Karpas-422 (cell line): ENCODE measurements at regions not wholly inside any gene's neighbourhood (a gene's known extent, or its start where the extent isn't known, plus 50 kb on each side); places are given as distances from the start of the nearest gene placed in this dataset.
"Not testable (repeated sequence)": the region's sequence is repeated elsewhere in the genome, so short reads cannot be mapped to it uniquely, and the experiment has no call there.

Experiments used
- DNase-seq: peaks from one replicate; pipeline ENCODE4 v3.0.0-alpha.2; 2015
- H2AFZ ChIP-seq: fragments of 200-600 bp; sonication (generic); 2 replicates; pipeline ENCODE4 v1.6.1; 2014; ENCODE audit warnings: antibody characterized with exemption, low read length, mixed read lengths
- H3K27ac ChIP-seq: fragments of 200-600 bp; sonication (generic); 2 replicates; pipeline ENCODE4 v1.5.1; 2014; ENCODE audit warnings: mild to moderate bottlenecking, low read length, moderate library complexity
- H3K27me3 ChIP-seq: fragments of 200-600 bp; sonication (generic); 2 replicates; pipeline ENCODE4 v1.6.1; 2014; ENCODE audit warnings: low read length, mixed read lengths
- H3K36me3 ChIP-seq: fragments of 200-600 bp; sonication (generic); 2 replicates; pipeline ENCODE4 v1.6.1; 2014; ENCODE audit warnings: low read length, mixed read lengths; ENCODE audit not compliant: insufficient read depth
- H3K4me1 ChIP-seq: fragments of 200-600 bp; sonication (generic); 2 replicates; pipeline ENCODE4 v1.6.1; 2014; ENCODE audit warnings: mild to moderate bottlenecking, low read length, mixed read lengths
- H3K4me2 ChIP-seq: fragments of 200-600 bp; sonication (generic); 2 replicates; pipeline ENCODE4 v1.6.1; 2014; ENCODE audit warnings: low read length, low read depth, mild to moderate bottlenecking; ENCODE audit not compliant: poor library complexity, severe bottlenecking
- H3K4me3 ChIP-seq: fragments of 200-600 bp; sonication (generic); 2 replicates; pipeline ENCODE4 v1.5.1; 2014; ENCODE audit warnings: mild to moderate bottlenecking, antibody characterized with exemption, low read length, mixed read lengths
- H3K79me2 ChIP-seq: fragments of 200-600 bp; sonication (generic); 2 replicates; pipeline ENCODE4 v1.6.1; 2014; ENCODE audit warnings: mild to moderate bottlenecking, low read length, mixed read lengths
- H3K9ac ChIP-seq: fragments of 200-600 bp; sonication (generic); 2 replicates; pipeline ENCODE4 v1.6.0; 2014; ENCODE audit warnings: low read length
- H3K9me2 ChIP-seq: fragments of 200-600 bp; sonication (generic), shearing (Covaris generic); replicated peaks from 2 replicates; pipeline ENCODE4 v1.6.0; 2014; ENCODE audit warnings: mild to moderate bottlenecking, low read length, moderate library complexity; ENCODE audit not compliant: insufficient read depth
- H3K9me3 ChIP-seq: fragments of 300-700, 200-600 bp; sonication (generic); 2 replicates; pipeline ENCODE4 v1.6.1; 2014; ENCODE audit warnings: low read length, mixed read lengths
- H4K20me1 ChIP-seq: fragments of 200-600 bp; sonication (generic); 2 replicates; pipeline ENCODE4 v1.6.1; 2014; ENCODE audit warnings: mild to moderate bottlenecking, antibody characterized with exemption, low read length, low read depth; ENCODE audit not compliant: insufficient read depth

DNA sequence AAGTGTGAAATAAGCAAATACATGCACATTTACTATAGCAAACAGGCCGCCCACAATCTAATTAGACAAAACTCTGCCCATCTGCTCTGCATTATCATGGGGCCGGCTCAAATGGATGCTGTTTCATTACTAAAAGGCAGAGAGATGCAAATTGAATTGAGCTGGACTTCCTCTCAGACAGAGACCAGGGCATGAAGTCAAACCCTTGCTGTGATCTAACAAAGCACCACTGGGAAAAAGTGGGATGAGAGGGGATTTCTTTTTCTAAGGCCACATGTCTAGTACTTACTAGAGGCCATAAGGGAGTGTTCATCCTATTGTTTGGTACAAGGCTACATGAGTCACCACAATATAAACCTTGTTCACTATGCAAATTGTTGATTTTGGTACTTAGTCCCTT, 614.7 kb downstream of the ISL1 start:
- Histone ChIP-seq H3K4me2 (no peak overlapping the region), H3K36me3 (no peaks in the 10 kb centered on the region), H3K4me1 (no peaks in the 10 kb centered on the region), H3K9ac (no peak overlapping the region), H3K9me2 (no peaks in the 10 kb centered on the region; the same call in 1 of the 2 replicates), H3K27me3 (no peaks in the 10 kb centered on the region), H4K20me1 (no peaks in the 10 kb centered on the region), H2AFZ (no peak overlapping the region), H3K27ac (no peak overlapping the region), H3K79me2 (no peaks in the 10 kb centered on the region), H3K4me3 (no peak overlapping the region), H3K9me3 (no peaks in the 10 kb centered on the region)
- DNase-seq, result no peak

DNA sequence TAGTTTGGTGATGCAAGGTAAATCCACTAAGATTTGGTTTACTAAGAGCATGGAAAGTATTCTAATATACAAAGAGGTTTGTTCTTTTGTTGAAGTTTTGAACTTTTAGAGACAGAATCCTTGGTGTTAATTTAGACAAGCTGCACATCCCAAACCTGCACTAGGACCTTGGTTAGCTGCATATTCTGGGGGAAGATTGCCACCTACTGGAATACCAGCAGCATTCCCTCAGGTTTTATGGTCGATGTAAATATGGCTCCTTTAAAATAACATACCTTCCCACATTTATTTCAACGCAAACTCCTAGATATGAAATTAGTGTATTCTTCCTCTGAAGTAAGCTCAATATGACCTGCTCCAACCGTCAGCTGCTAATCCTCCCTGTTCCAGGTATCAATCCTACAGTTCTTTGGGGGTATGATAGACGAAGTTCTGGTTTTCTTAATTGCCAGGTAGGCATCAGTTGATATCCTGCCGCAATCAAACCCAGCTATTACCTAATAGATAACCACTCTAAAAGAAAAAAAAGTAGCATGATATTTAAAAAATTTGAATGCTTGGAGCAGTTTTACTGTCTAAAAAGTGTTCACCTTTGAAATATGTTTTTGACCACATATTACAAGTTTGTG, 624.1 kb downstream of the ISL1 start:
- no peaks in the 10 kb centered on the region for H3K36me3 ChIP-seq
- no peak overlapping the region for H3K4me3 ChIP-seq
- no peak overlapping the region for H3K4me2 ChIP-seq
- H3K79me2 ChIP-seq, result no peaks in the 10 kb centered on the region
- no peaks in the 10 kb centered on the region for H3K9me2 ChIP-seq
- H4K20me1 ChIP-seq, result no peaks in the 10 kb centered on the region
- no peak overlapping the region for H3K27ac ChIP-seq
- H3K4me1 ChIP-seq, result no peaks in the 10 kb centered on the region
- DNase-seq, result peak; percentile 67
- H3K27me3 ChIP-seq, result no peaks in the 10 kb centered on the region
- H2AFZ ChIP-seq, result no peak overlapping the region
- no peak overlapping the region for H3K9ac ChIP-seq
- H3K9me3 ChIP-seq, result no peaks in the 10 kb centered on the region

DNA sequence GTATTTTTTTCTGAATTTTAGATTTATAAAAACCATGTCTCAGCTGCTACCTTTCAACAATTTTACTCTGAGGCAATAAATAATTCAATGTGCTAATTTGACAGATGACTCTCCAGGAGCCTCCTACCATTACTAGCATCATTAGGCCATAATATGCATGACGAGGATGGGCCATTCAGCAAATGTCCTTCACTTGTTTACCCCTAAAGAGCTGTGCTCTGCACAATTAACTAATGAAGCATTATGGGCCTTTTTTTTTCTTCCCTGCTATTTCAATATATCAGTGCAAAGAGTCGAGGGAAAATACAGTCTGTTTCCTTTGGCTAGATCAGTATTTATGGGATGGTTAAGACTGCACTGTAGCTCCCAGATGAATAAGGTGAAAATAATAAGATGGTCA, 627.2 kb downstream of the ISL1 start:
- Histone ChIP-seq H3K4me2 (no peak overlapping the region), H3K36me3 (no peaks in the 10 kb centered on the region), H3K4me1 (no peaks in the 10 kb centered on the region), H4K20me1 (no peaks in the 10 kb centered on the region), H2AFZ (no peak overlapping the region), H3K4me3 (no peak overlapping the region), H3K27ac (no peak overlapping the region), H3K9me3 (no peaks in the 10 kb centered on the region), H3K9ac (no peak overlapping the region), H3K9me2 (no peaks in the 10 kb centered on the region), H3K27me3 (no peaks in the 10 kb centered on the region), H3K79me2 (no peaks in the 10 kb centered on the region)
- no peak for DNase-seq

DNA sequence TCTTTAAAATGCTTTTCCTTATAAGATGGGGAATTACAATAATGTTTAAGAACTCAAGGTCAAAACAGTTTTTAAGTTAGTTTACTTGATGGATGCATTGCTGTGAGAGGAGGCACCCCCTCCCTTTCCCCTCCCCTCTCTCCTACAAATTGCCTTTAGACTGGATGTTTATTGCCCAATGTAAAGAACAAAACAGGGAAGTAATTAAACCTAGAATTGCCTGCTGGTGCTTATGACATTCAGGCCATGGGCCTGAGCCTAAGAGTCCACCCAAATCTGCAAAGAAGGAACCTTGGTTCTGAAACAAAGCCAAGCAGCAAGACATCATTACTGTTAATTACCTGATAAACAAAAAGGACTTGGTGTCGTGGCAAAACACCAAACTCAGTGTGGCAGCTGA, 630.3 kb downstream of the ISL1 start:
- Histone ChIP-seq H2AFZ (no peak overlapping the region), H3K4me1 (no peaks in the 10 kb centered on the region), H3K9ac (no peak overlapping the region), H3K9me2 (no peaks in the 10 kb centered on the region), H3K4me2 (no peak overlapping the region), H3K79me2 (no peaks in the 10 kb centered on the region), H3K27ac (no peak overlapping the region), H3K36me3 (no peaks in the 10 kb centered on the region), H3K9me3 (no peaks in the 10 kb centered on the region), H4K20me1 (no peaks in the 10 kb centered on the region), H3K4me3 (no peak overlapping the region), H3K27me3 (no peaks in the 10 kb centered on the region)
- no peak for DNase-seq

DNA sequence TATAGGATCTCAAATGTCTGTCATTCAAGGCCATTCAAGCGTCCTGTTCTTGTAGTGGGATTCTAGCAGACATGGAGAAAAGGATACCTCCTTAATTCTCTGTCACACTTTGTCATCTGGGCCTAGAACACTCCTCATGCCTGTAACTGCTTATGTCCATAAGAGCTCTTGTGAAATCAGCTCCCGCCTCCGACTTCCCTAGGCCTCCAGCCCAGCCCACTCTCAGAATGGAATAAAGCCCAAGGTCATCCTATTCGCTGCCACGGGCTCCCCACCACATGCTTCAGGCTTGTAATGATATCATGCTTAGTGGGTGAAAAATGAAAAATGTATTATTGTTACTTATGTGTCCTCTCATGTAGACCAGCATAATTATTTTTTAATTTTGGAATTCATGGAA, 632.5 kb downstream of the ISL1 start:
- Histone ChIP-seq H3K27me3 (no peaks in the 10 kb centered on the region), H3K4me1 (no peaks in the 10 kb centered on the region), H3K4me3 (no peak overlapping the region), H3K27ac (no peak overlapping the region), H3K9me2 (no peaks in the 10 kb centered on the region), H3K36me3 (no peaks in the 10 kb centered on the region), H3K79me2 (no peaks in the 10 kb centered on the region), H2AFZ (no peak overlapping the region), H4K20me1 (no peaks in the 10 kb centered on the region), H3K9ac (no peak overlapping the region), H3K9me3 (no peaks in the 10 kb centered on the region), H3K4me2 (no peak overlapping the region)
- no peak for DNase-seq

DNA sequence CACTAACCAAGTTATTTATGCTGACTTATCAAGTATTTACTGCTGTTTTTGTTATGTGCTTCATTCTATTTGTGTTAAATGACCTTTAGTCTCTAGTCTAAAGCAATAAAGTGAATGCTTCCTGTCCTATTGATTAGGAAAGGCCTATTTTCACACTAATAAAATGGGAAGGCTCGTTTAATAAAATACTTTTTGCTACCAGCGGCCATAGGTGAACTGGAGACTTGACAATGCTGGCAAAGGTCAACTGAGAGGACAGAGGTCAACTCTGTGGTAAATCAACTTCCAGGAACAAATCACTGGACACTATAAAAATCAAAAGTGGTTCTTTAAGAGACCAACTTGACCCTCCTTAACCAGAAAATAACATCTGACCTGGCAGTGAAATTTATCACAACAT, 634.3 kb downstream of the ISL1 start:
- Histone ChIP-seq H3K27me3 (no peaks in the 10 kb centered on the region), H3K27ac (no peak overlapping the region), H3K9me2 (no peaks in the 10 kb centered on the region), H2AFZ (no peak overlapping the region), H3K4me3 (no peak overlapping the region), H3K36me3 (no peaks in the 10 kb centered on the region), H3K9me3 (no peaks in the 10 kb centered on the region), H3K4me1 (no peaks in the 10 kb centered on the region), H3K79me2 (no peaks in the 10 kb centered on the region), H4K20me1 (no peaks in the 10 kb centered on the region), H3K9ac (no peak overlapping the region), H3K4me2 (no peak overlapping the region)
- no peak for DNase-seq

DNA sequence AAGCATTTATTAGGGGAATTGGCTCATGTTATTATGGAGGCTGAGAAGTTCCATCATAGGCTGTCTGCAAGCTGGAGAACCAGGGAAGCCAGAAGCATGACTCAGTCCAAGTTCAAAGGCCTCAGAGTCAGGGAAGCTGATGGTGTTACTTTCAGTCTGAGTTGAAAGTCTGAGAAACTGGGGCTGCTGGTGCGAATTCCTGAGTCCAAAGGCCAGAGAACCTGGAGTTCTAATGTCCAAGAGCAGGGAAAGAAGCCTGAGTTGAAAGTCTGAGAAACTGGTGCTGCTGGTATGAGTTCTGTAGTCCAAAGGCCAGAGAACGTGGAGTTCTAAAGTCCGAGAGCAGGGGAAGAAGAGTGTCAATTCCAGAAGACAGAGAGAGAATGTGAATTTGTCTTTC, 641.1 kb downstream of the ISL1 start:
- H3K4me2 ChIP-seq, result no peak overlapping the region
- no peaks in the 10 kb centered on the region for H3K9me2 ChIP-seq
- no peak overlapping the region for H3K9ac ChIP-seq
- no peaks in the 10 kb centered on the region for H3K79me2 ChIP-seq
- H4K20me1 ChIP-seq, result no peaks in the 10 kb centered on the region
- no peaks in the 10 kb centered on the region for H3K36me3 ChIP-seq
- no peaks in the 10 kb centered on the region for H3K27me3 ChIP-seq
- H3K9me3 ChIP-seq, result 0 out of 2 replicates have a peak, but pooled peaks cover 3% of the 10 kb centered on the region
- no peak for DNase-seq
- no peak overlapping the region for H3K27ac ChIP-seq
- H3K4me1 ChIP-seq, result no peaks in the 10 kb centered on the region
- H2AFZ ChIP-seq, result no peak overlapping the region
- no peak overlapping the region for H3K4me3 ChIP-seq

DNA sequence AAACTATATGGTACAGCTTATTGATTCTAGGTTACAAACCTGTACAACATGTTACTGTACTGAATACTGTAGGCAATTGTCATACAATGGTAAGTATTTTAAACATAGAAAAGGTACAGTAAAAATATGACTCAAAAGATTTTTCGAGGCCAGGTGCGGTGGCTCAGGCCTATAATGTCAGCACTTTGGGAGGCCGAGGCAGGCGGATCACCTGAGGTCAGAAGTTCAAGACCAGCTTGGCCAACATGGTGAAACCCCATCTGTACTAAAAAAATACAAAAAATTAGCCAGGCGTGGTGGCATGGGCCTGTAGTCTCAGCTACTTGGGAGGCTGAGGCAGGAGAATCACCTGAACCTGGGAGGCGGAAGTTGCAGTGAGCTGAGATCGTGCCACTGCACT, 646.6 kb downstream of the ISL1 start:
- H3K9ac ChIP-seq, H3K4me2 ChIP-seq, DNase-seq, H2AFZ ChIP-seq, H3K36me3 ChIP-seq, H3K79me2 ChIP-seq, H3K9me2 ChIP-seq, H3K27ac ChIP-seq, H3K9me3 ChIP-seq, H3K27me3 ChIP-seq, H3K4me3 ChIP-seq, H3K4me1 ChIP-seq, H4K20me1 ChIP-seq: not testable (repeated sequence)

DNA sequence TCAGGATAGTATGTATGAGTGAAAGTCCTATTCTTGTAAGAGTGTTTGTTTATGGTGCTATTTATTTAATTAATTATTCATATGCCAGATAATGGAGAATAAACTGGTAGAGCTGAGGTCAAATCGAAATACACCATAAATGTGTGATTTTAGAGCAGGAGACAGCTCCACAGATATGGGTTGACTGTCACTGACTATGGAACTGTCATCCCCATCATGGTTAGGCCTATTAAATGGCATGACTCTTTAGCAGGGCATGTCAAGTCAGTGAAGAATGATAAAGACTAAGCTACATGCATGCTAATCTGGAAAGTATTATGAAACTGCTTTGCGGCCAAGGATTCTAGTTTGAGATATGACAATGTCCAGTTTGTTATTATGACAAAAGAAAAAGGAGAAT, 658.6 kb downstream of the ISL1 start:
- Histone ChIP-seq H4K20me1 (no peaks in the 10 kb centered on the region), H3K27ac (no peak overlapping the region), H3K79me2 (no peaks in the 10 kb centered on the region), H3K9ac (no peak overlapping the region), H3K9me3 (no peaks in the 10 kb centered on the region), H3K36me3 (no peaks in the 10 kb centered on the region), H2AFZ (no peak overlapping the region), H3K4me2 (no peak overlapping the region), H3K27me3 (no peaks in the 10 kb centered on the region), H3K4me3 (no peak overlapping the region), H3K9me2 (no peaks in the 10 kb centered on the region), H3K4me1 (no peaks in the 10 kb centered on the region)
- DNase-seq, result no peak
